ENCODE measurements at regions not wholly inside any gene's neighbourhood (a gene's known extent, or its start where the extent isn't known, plus 50 kb on each side); places are given as distances from the start of the nearest gene placed in this dataset.

DNA sequence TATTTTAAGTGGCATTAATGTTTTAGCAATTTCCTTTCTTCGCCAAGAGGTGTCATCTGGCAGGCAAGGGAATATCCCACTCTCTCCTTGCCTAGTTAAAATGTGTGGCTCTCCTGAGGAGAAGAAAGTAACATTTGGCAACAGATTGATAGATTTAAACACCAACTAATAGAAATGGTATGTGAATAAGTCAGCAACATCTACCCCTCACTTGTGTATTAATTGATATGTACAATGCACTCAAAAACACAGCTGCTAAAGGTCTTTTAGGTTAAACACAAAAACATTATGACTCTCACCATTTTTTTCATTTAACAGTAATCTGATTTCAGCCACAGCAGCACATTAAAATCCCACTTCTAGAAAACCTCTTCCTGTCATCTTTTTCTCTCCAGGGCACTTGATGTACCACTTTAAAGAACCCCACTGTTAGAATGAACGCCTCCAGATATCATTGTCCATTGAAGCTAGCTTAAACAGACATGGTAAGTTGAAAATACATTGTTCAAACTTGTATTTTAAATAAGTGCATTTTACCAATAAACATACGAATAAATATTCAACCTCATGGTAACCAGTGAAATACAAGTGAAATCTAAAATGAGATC lies 151.7 kb downstream of the RPAP3 start:
- H3K4me1 Mint-ChIP-seq: peaks cover 8 to 12% (median 9%) of the 10 kb centered on the region in 3 donors
- Histone ChIP-seq H3K9me3 (peaks cover 3% of the 10 kb centered on the region), H3K4me3 (ENCODE audit: control insufficient read depth in 1 of 2, extremely low read depth in 1 of 2, low read length in 1 of 2) (no peak overlapping the region), H3K27ac (ENCODE audit: low read length) (no peak overlapping the region), H3K36me3 (ENCODE audit: control insufficient read depth in 2 of 2, extremely low read depth in 1 of 2, insufficient read depth in 1 of 2, low read length in 1 of 2) (no peaks in the 10 kb centered on the region), H3K27me3 (replicated peaks in 1 of 2; ENCODE audit: control insufficient read depth in 2 of 2, extremely low read depth in 1 of 2, insufficient read depth in 2 of 2, low read length in 1 of 2) (no peaks in the 10 kb centered on the region), H3K4me1 (ENCODE audit: control insufficient read depth in 1 of 2, extremely low read depth in 1 of 2, insufficient read depth in 2 of 2, low read length in 2 of 2) (peaks cover 0 to 2% of the 10 kb centered on the region in 2 experiments)
- ChIA-PET POLR2A (no interaction called here), CTCF (no interaction called here)
- peak overlapping the region in 1 of 3 donors; percentile 35 for H3K4me3 Mint-ChIP-seq
- peaks cover 7 to 17% (median 9%) of the 10 kb centered on the region in 3 donors for H3K9me3 Mint-ChIP-seq
- H3K27ac Mint-ChIP-seq: no peak overlapping the region
- peaks cover 0 to 2% of the 10 kb centered on the region in 2 donors for H3K27me3 Mint-ChIP-seq
- ATAC-seq (replicated peaks in 1 of 4) (no peak), DNase-seq (no peak)
- no CpG with 5 or more reads among the region's 3 CpGs for WGBS (ENCODE audit: insufficient coverage)
- no peaks in the 10 kb centered on the region for H3K36me3 Mint-ChIP-seq

GRCh38 chr12:47553266-47553665 lies 152.6 kb downstream of the RPAP3 start:
- H3K9me3 Mint-ChIP-seq: peaks cover 7 to 17% (median 9%) of the 10 kb centered on the region in 3 donors
- CTCF ChIA-PET: no interaction called here
- no peak overlapping the region for H3K4me3 ChIP-seq (ENCODE audit: control insufficient read depth in 1 of 2, extremely low read depth in 1 of 2, low read length in 1 of 2)
- POLR2A ChIA-PET: no interaction called here
- H3K27me3 ChIP-seq (replicated peaks in 1 of 2; ENCODE audit: control insufficient read depth in 2 of 2, extremely low read depth in 1 of 2, insufficient read depth in 2 of 2, low read length in 1 of 2): no peaks in the 10 kb centered on the region
- H3K4me3 Mint-ChIP-seq: no peak overlapping the region
- ATAC-seq (replicated peaks in 1 of 4) (no peak), DNase-seq (no peak)
- H3K4me1 Mint-ChIP-seq: peaks cover 8 to 12% (median 9%) of the 10 kb centered on the region in 3 donors
- peaks cover 0 to 2% of the 10 kb centered on the region in 2 experiments for H3K4me1 ChIP-seq (ENCODE audit: control insufficient read depth in 1 of 2, extremely low read depth in 1 of 2, insufficient read depth in 2 of 2, low read length in 2 of 2)
- peaks cover 0 to 3% of the 10 kb centered on the region in 2 donors for H3K27me3 Mint-ChIP-seq
- no peaks in the 10 kb centered on the region for H3K36me3 ChIP-seq (ENCODE audit: control insufficient read depth in 2 of 2, extremely low read depth in 1 of 2, insufficient read depth in 1 of 2, low read length in 1 of 2)
- no peak overlapping the region for H3K27ac Mint-ChIP-seq
- H3K27ac ChIP-seq (ENCODE audit: low read length): no peak overlapping the region
- 100% methylated on average over 1 of the region's 3 CpGs for WGBS (ENCODE audit: insufficient coverage)
- peaks cover 3% of the 10 kb centered on the region for H3K9me3 ChIP-seq
- no peaks in the 10 kb centered on the region for H3K36me3 Mint-ChIP-seq

- WGBS (ENCODE audit: insufficient coverage): 80% methylated on average over 1 of the region's 3 CpGs
- Histone ChIP-seq H3K36me3 (ENCODE audit: control insufficient read depth in 2 of 2, extremely low read depth in 1 of 2, insufficient read depth in 1 of 2, low read length in 1 of 2) (no peaks in the 10 kb centered on the region), H3K4me1 (ENCODE audit: control insufficient read depth in 1 of 2, extremely low read depth in 1 of 2, insufficient read depth in 2 of 2, low read length in 2 of 2) (peaks cover 0 to 2% of the 10 kb centered on the region in 2 experiments), H3K27me3 (replicated peaks in 1 of 2; ENCODE audit: control insufficient read depth in 2 of 2, extremely low read depth in 1 of 2, insufficient read depth in 2 of 2, low read length in 1 of 2) (no peaks in the 10 kb centered on the region), H3K4me3 (ENCODE audit: control insufficient read depth in 1 of 2, extremely low read depth in 1 of 2, low read length in 1 of 2) (no peak overlapping the region), H3K27ac (ENCODE audit: low read length) (no peak overlapping the region), H3K9me3 (peaks cover 3% of the 10 kb centered on the region)
- ATAC-seq (replicated peaks in 1 of 4) (no peak), DNase-seq (no peak)
- Mint-ChIP-seq H3K27me3 (peaks cover 0 to 7% of the 10 kb centered on the region in 2 donors), H3K9me3 (peaks cover 9 to 17% (median 11%) of the 10 kb centered on the region in 3 donors), H3K36me3 (no peaks in the 10 kb centered on the region), H3K4me1 (peaks cover 8 to 12% (median 9%) of the 10 kb centered on the region in 3 donors), H3K27ac (no peak overlapping the region), H3K4me3 (no peak overlapping the region)
- ChIA-PET POLR2A (interaction anchor here in 1 of 2 donors (0.6 kb wide), 1 partner anchor 130 kb away, joined by 3 read pairs; no protein-coding TSS in a partner anchor), CTCF (no interaction called here)
Observed at GRCh38 chr12:47551426-47551851, 154.4 kb downstream of the RPAP3 start.

- peaks cover 0 to 9% of the 10 kb centered on the region in 2 donors for H3K27me3 Mint-ChIP-seq
- WGBS (ENCODE audit: insufficient coverage): 60% methylated on average over 1 of the region's 3 CpGs
Observed at GRCh38 chr12:47549258-47549657, 156.6 kb downstream of the RPAP3 start.

DNA sequence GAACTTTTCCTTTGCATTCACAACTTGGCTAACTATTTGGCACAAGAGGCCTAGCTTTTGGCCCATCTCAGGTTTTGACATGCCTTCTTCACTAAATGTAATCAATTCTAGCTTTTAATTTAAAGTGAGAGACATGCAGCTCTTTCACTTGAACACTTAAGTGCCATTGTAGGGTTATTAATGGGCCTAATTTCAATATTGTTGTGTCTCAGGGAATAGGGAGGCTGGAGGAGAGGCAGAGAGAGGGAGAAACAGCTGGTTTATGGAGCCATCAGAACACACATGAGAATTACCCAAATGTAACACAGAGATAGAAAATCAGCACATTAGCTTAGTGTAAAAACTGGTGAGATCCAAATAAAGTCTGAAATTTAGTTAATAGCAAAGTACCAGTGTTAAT lies 157.4 kb downstream of the RPAP3 start:
- Histone ChIP-seq H3K4me3 (ENCODE audit: control insufficient read depth in 1 of 2, extremely low read depth in 1 of 2, low read length in 1 of 2) (no peak overlapping the region), H3K9me3 (peaks cover 1% of the 10 kb centered on the region), H3K27ac (ENCODE audit: low read length) (no peak overlapping the region), H3K27me3 (replicated peaks in 1 of 2; ENCODE audit: control insufficient read depth in 2 of 2, extremely low read depth in 1 of 2, insufficient read depth in 2 of 2, low read length in 1 of 2) (no peaks in the 10 kb centered on the region), H3K36me3 (ENCODE audit: control insufficient read depth in 2 of 2, extremely low read depth in 1 of 2, insufficient read depth in 1 of 2, low read length in 1 of 2) (no peaks in the 10 kb centered on the region), H3K4me1 (ENCODE audit: control insufficient read depth in 1 of 2, extremely low read depth in 1 of 2, insufficient read depth in 2 of 2, low read length in 2 of 2) (no peaks in the 10 kb centered on the region)
- ChIA-PET CTCF (no interaction called here), POLR2A (no interaction called here)
- H3K4me3 Mint-ChIP-seq: no peak overlapping the region
- H3K27me3 Mint-ChIP-seq: peaks cover 0 to 9% of the 10 kb centered on the region in 2 donors
- no peak for ATAC-seq (replicated peaks in 1 of 4)
- DNase-seq: no peak
- no peaks in the 10 kb centered on the region for H3K36me3 Mint-ChIP-seq
- peaks cover 0 to 1% (median 0%) of the 10 kb centered on the region in 3 donors for H3K4me1 Mint-ChIP-seq
- H3K27ac Mint-ChIP-seq: no peak overlapping the region
- peaks cover 5 to 8% (median 6%) of the 10 kb centered on the region in 3 donors for H3K9me3 Mint-ChIP-seq

More at GRCh38 chr12:47549258-47549657, 156.6 kb downstream of the RPAP3 start:
- H3K4me3 ChIP-seq (ENCODE audit: control insufficient read depth in 1 of 2, extremely low read depth in 1 of 2, low read length in 1 of 2): no peak overlapping the region
- DNase-seq: no peak
- ATAC-seq (replicated peaks in 1 of 4): no peak
- H3K27me3 ChIP-seq (replicated peaks in 1 of 2; ENCODE audit: control insufficient read depth in 2 of 2, extremely low read depth in 1 of 2, insufficient read depth in 2 of 2, low read length in 1 of 2): no peaks in the 10 kb centered on the region
- no peaks in the 10 kb centered on the region for H3K36me3 ChIP-seq (ENCODE audit: control insufficient read depth in 2 of 2, extremely low read depth in 1 of 2, insufficient read depth in 1 of 2, low read length in 1 of 2)
- H3K4me1 Mint-ChIP-seq: peaks cover 4 to 6% (median 5%) of the 10 kb centered on the region in 3 donors
- H3K27ac Mint-ChIP-seq: no peak overlapping the region
- ChIA-PET POLR2A (no interaction called here), CTCF (no interaction called here)
- H3K27ac ChIP-seq (ENCODE audit: low read length): no peak overlapping the region
- no peak overlapping the region for H3K4me3 Mint-ChIP-seq
- peaks cover 0 to 2% of the 10 kb centered on the region in 2 experiments for H3K4me1 ChIP-seq (ENCODE audit: control insufficient read depth in 1 of 2, extremely low read depth in 1 of 2, insufficient read depth in 2 of 2, low read length in 2 of 2)
- no peaks in the 10 kb centered on the region for H3K36me3 Mint-ChIP-seq
- peaks cover 3% of the 10 kb centered on the region for H3K9me3 ChIP-seq
- H3K9me3 Mint-ChIP-seq: peaks cover 9 to 15% (median 11%) of the 10 kb centered on the region in 3 donors

DNA sequence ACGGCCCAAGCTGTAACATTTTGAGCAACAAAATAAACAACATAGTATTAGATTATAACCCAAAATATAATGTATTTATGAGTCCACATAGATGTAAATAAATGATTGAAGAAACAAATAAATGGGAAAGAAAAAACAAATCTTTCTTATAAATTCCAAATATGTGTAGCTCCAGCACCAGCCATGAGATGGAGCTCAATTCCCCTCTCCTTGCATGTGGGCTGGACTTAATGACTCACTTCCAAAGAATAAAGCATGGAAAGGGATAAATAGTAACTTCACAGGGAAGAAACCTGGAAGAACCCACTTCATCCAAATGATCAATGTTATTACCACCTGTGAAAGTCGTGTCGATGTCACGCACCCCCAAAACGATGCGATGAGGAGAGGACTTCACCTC lies 158.8 kb downstream of the RPAP3 start:
- H3K36me3 Mint-ChIP-seq: no peaks in the 10 kb centered on the region
- H3K27ac Mint-ChIP-seq: no peak overlapping the region
- Histone ChIP-seq H3K4me1 (ENCODE audit: control insufficient read depth in 1 of 2, extremely low read depth in 1 of 2, insufficient read depth in 2 of 2, low read length in 2 of 2) (no peaks in the 10 kb centered on the region), H3K36me3 (ENCODE audit: control insufficient read depth in 2 of 2, extremely low read depth in 1 of 2, insufficient read depth in 1 of 2, low read length in 1 of 2) (no peaks in the 10 kb centered on the region), H3K27ac (ENCODE audit: low read length) (no peak overlapping the region), H3K9me3 (no peaks in the 10 kb centered on the region), H3K27me3 (replicated peaks in 1 of 2; ENCODE audit: control insufficient read depth in 2 of 2, extremely low read depth in 1 of 2, insufficient read depth in 2 of 2, low read length in 1 of 2) (no peaks in the 10 kb centered on the region), H3K4me3 (ENCODE audit: control insufficient read depth in 1 of 2, extremely low read depth in 1 of 2, low read length in 1 of 2) (no peak overlapping the region)
- no peak overlapping the region for H3K4me3 Mint-ChIP-seq
- DNase-seq (no peak), ATAC-seq (replicated peaks in 1 of 4) (no peak)
- peaks cover 0 to 3% (median 0%) of the 10 kb centered on the region in 3 donors for H3K9me3 Mint-ChIP-seq
- peaks cover 0 to 9% of the 10 kb centered on the region in 2 donors for H3K27me3 Mint-ChIP-seq
- H3K4me1 Mint-ChIP-seq: peaks cover 1 to 5% (median 2%) of the 10 kb centered on the region in 3 donors
- 100% methylated on average over 1 of the region's 6 CpGs for WGBS (ENCODE audit: insufficient coverage)
- ChIA-PET CTCF (no interaction called here), POLR2A (no interaction called here)

Data from T-cell (primary cell).